ENCODE measurements at regions not wholly inside any gene's neighbourhood (a gene's known extent, or its start where the extent isn't known, plus 50 kb on each side); places are given as distances from the start of the nearest gene placed in this dataset.

DNA sequence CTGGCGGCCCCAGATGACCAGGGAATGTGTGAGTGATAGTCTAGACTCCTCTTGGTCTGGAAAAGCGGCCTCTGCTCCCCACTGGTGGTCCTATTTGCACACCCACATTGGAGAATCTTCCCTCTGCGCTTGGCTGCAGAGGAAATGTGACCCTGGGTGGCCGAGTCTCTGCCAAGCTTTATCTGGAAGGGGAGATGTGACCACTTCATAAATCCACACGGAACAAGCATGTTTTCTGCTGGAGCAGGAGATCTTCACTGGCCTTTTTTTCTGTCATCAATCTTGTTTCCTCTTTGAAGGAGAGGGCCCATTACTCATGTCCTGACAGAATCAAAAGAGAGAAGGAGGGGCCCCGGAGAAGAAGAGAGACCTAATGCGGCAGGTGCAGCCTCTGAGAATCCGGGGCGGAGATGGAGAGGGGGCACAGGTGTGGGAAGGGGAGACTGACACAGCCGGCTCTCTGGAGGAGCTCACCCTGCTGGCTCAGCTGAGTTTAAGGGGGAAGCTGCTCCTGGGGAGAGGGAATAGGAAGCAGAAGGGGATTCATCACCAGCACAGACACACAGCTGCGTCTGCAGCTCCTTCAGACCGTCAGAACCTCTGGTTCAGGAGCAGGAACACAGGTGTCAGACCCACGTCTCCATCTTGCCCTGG is 116.3 kb downstream of the SOX9 start:
- H3K27me3 ChIP-seq (replicated peaks; ENCODE audit: control insufficient read depth, insufficient read depth, low read length), result no peaks in the 10 kb centered on the region; the same call in 1 of the 2 replicates

GRCh38 chr17:72238157-72238673 is 117.4 kb downstream of the SOX9 start:
- TF ChIP-seq, protein P1, sequence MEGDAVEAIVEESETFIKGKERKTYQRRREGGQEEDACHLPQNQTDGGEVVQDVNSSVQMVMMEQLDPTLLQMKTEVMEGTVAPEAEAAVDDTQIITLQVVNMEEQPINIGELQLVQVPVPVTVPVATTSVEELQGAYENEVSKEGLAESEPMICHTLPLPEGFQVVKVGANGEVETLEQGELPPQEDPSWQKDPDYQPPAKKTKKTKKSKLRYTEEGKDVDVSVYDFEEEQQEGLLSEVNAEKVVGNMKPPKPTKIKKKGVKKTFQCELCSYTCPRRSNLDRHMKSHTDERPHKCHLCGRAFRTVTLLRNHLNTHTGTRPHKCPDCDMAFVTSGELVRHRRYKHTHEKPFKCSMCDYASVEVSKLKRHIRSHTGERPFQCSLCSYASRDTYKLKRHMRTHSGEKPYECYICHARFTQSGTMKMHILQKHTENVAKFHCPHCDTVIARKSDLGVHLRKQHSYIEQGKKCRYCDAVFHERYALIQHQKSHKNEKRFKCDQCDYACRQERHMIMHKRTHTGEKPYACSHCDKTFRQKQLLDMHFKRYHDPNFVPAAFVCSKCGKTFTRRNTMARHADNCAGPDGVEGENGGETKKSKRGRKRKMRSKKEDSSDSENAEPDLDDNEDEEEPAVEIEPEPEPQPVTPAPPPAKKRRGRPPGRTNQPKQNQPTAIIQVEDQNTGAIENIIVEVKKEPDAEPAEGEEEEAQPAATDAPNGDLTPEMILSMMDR (IDR thresholded peaks at IDR 0.05; ENCODE audit: insufficient read depth, low read length, poor library complexity, severe bottlenecking), result no peak
- no peak for DNase-seq (ENCODE audit: extremely low read depth, insufficient read length)
- H3K36me3 ChIP-seq (ENCODE audit: control insufficient read depth, insufficient read depth, low read length), result no peaks in the 10 kb centered on the region
- no peaks in the 10 kb centered on the region; the same call in 1 of the 2 replicates for H3K27me3 ChIP-seq (replicated peaks; ENCODE audit: control insufficient read depth, insufficient read depth, low read length)
- no peak overlapping the region for H3K4me3 ChIP-seq (replicated peaks; ENCODE audit: low read depth, low read length)

More for the DNA sequence above, 116.3 kb downstream of the SOX9 start:
- no peak for DNase-seq (ENCODE audit: extremely low read depth, insufficient read length)
- Histone ChIP-seq H3K4me3 (replicated peaks; ENCODE audit: low read depth, low read length) (no peak overlapping the region), H3K36me3 (ENCODE audit: control insufficient read depth, insufficient read depth, low read length) (no peaks in the 10 kb centered on the region)
- TF ChIP-seq, protein P1 (IDR thresholded peaks at IDR 0.05; ENCODE audit: insufficient read depth, low read length, poor library complexity, severe bottlenecking), result no peak

DNA sequence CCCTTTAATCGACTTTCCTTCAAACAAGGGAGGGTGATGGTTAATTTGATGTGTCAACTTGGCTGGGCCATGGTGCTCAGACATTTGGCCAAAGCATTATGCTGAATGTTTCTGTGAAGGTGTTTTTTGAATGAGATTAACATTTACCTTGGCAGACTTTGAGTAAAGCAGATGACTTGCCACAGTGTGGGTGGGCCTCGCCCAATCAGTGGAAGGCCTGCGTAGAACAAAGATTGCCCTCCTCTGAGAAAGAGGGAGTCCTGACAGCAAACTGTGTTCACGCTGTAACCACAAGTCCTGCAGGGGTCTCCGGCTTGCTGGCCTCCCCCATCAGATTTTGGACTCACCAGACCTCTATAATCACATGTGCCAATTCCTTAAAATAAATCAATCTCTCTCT is 118.7 kb downstream of the SOX9 start:
- TF ChIP-seq, protein P1 (IDR thresholded peaks at IDR 0.05; ENCODE audit: insufficient read depth, low read length, poor library complexity, severe bottlenecking), result no peak

DNA sequence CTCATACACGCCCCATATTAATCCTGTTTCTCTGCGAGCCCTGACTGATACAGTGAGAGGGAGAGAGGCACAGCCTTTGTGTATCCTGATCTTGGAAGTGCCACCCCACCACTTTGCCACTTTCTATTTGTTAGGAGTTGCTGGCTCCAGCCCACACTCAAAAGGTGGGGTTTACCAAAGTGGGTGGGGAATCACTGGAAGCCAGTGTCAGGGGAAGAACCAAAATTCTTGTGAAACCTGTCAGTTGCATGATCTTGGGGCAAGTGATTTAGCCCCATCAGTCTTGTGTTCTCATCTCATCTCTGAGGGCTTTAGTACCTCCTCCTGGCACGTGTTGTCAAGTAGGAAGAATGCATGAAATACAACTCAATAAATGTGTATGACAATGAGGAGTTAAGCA is 119.5 kb downstream of the SOX9 start:
- no peak for DNase-seq (ENCODE audit: extremely low read depth, insufficient read length)
- H3K4me3 ChIP-seq (replicated peaks; ENCODE audit: low read depth, low read length), result no peak overlapping the region
- TF ChIP-seq, protein P1 (IDR thresholded peaks at IDR 0.05; ENCODE audit: insufficient read depth, low read length, poor library complexity, severe bottlenecking), result no peak
- no peaks in the 10 kb centered on the region for H3K27me3 ChIP-seq (replicated peaks; ENCODE audit: control insufficient read depth, insufficient read depth, low read length)
- no peaks in the 10 kb centered on the region for H3K36me3 ChIP-seq (ENCODE audit: control insufficient read depth, insufficient read depth, low read length)

More for the DNA sequence above, 118.7 kb downstream of the SOX9 start:
- Histone ChIP-seq H3K36me3 (ENCODE audit: control insufficient read depth, insufficient read depth, low read length) (no peaks in the 10 kb centered on the region), H3K4me3 (replicated peaks; ENCODE audit: low read depth, low read length) (no peak overlapping the region), H3K27me3 (replicated peaks; ENCODE audit: control insufficient read depth, insufficient read depth, low read length) (no peaks in the 10 kb centered on the region; the same call in 1 of the 2 replicates)
- DNase-seq (ENCODE audit: extremely low read depth, insufficient read length), result no peak

- TF ChIP-seq, protein P1 (IDR thresholded peaks at IDR 0.05; ENCODE audit: insufficient read depth, low read length, poor library complexity, severe bottlenecking), result no peak
- no peaks in the 10 kb centered on the region for H3K36me3 ChIP-seq (ENCODE audit: control insufficient read depth, insufficient read depth, low read length)
- H3K27me3 ChIP-seq (replicated peaks; ENCODE audit: control insufficient read depth, insufficient read depth, low read length), result no peaks in the 10 kb centered on the region
- no peak for DNase-seq (ENCODE audit: extremely low read depth, insufficient read length)
- no peak overlapping the region for H3K4me3 ChIP-seq (replicated peaks; ENCODE audit: low read depth, low read length)
Measured at GRCh38 chr17:72244494-72244893, 123.7 kb downstream of the SOX9 start.

All from GM06990 (cell line).